ENCODE measurements at regions not wholly inside any gene's neighbourhood (a gene's known extent, or its start where the extent isn't known, plus 50 kb on each side); places are given as distances from the start of the nearest gene placed in this dataset.

GRCh38 chr11:19651028-19651427 is 61.6 kb upstream of the NAV2 start:
- H3K4me3 ChIP-seq (ENCODE audit: low read depth, low read length), result no peak overlapping the region
- no peak for TF ChIP-seq CTCF (IDR thresholded peaks at IDR 0.05; ENCODE audit: borderline replicate concordance, insufficient read depth, low read depth, low read length)

- H3K4me3 ChIP-seq (ENCODE audit: low read depth, low read length), result no peak overlapping the region
- TF ChIP-seq CTCF (IDR thresholded peaks at IDR 0.05; ENCODE audit: borderline replicate concordance, insufficient read depth, low read depth, low read length), result no peak
These were observed 62.2 kb upstream of the NAV2 start for GRCh38 chr11:19650467-19650866.

GRCh38 chr11:19649751-19650150 is 62.9 kb upstream of the NAV2 start:
- TF ChIP-seq CTCF (IDR thresholded peaks at IDR 0.05; ENCODE audit: borderline replicate concordance, insufficient read depth, low read depth, low read length), result no peak
- H3K4me3 ChIP-seq (ENCODE audit: low read depth, low read length), result no peak overlapping the region

- TF ChIP-seq CTCF (IDR thresholded peaks at IDR 0.05; ENCODE audit: borderline replicate concordance, insufficient read depth, low read depth, low read length), result no peak
- no peak overlapping the region for H3K4me3 ChIP-seq (ENCODE audit: low read depth, low read length)
These were observed 64.3 kb upstream of the NAV2 start for GRCh38 chr11:19648321-19648720.

GRCh38 chr11:19647816-19648215 is 64.8 kb upstream of the NAV2 start:
- no peak overlapping the region for H3K4me3 ChIP-seq (ENCODE audit: low read depth, low read length)
- TF ChIP-seq CTCF (IDR thresholded peaks at IDR 0.05; ENCODE audit: borderline replicate concordance, insufficient read depth, low read depth, low read length), result no peak

GRCh38 chr11:19646921-19647320 is 65.7 kb upstream of the NAV2 start:
- H3K4me3 ChIP-seq (ENCODE audit: low read depth, low read length), result no peak overlapping the region
- TF ChIP-seq CTCF (IDR thresholded peaks at IDR 0.05; ENCODE audit: borderline replicate concordance, insufficient read depth, low read depth, low read length), result no peak

- H3K4me3 ChIP-seq (ENCODE audit: low read depth, low read length), result no peak overlapping the region
- no peak for TF ChIP-seq CTCF (IDR thresholded peaks at IDR 0.05; ENCODE audit: borderline replicate concordance, insufficient read depth, low read depth, low read length)
These were observed 66.3 kb upstream of the NAV2 start for GRCh38 chr11:19646308-19646707.
